ENCODE measurements at regions not wholly inside any gene's neighbourhood (a gene's known extent, or its start where the extent isn't known, plus 50 kb on each side); places are given as distances from the start of the nearest gene placed in this dataset.

- H3K27me3 Mint-ChIP-seq = no peaks in the 10 kb centered on the region
- DNase-seq (ENCODE audit: low spot score in 2 of 2) (no peak), ATAC-seq (replicated peaks; ENCODE audit: extremely low read depth, poor library complexity, severe bottlenecking) (no peak)
- H3K4me3 Mint-ChIP-seq = no peak overlapping the region
- no peaks in the 10 kb centered on the region for H3K4me1 Mint-ChIP-seq
- H3K36me3 Mint-ChIP-seq (ENCODE audit: insufficient read depth) = peaks cover 2% of the 10 kb centered on the region
- H3K27ac Mint-ChIP-seq (ENCODE audit: low read depth) = no peak overlapping the region
- H3K9me3 Mint-ChIP-seq = peaks cover 6% of the 10 kb centered on the region
Measured at GRCh38 chr2:41535575-41535974, 512.2 kb upstream of the PKDCC start.

- H3K4me3 Mint-ChIP-seq = no peak overlapping the region
- no peaks in the 10 kb centered on the region for H3K27me3 Mint-ChIP-seq
- no peaks in the 10 kb centered on the region for H3K36me3 Mint-ChIP-seq (ENCODE audit: insufficient read depth)
- H3K4me1 Mint-ChIP-seq = no peaks in the 10 kb centered on the region
- peaks cover 11% of the 10 kb centered on the region for H3K9me3 Mint-ChIP-seq
- ATAC-seq (replicated peaks; ENCODE audit: extremely low read depth, poor library complexity, severe bottlenecking) (no peak), DNase-seq (ENCODE audit: low spot score in 2 of 2) (no peak)
- H3K27ac Mint-ChIP-seq (ENCODE audit: low read depth) = no peak overlapping the region
Measured at GRCh38 chr2:41540272-41540998, 507.4 kb upstream of the PKDCC start.

GRCh38 chr2:41543726-41544125, 504.1 kb upstream of the PKDCC start:
- ATAC-seq (replicated peaks; ENCODE audit: extremely low read depth, poor library complexity, severe bottlenecking) (no peak), DNase-seq (ENCODE audit: low spot score in 2 of 2) (no peak)
- H3K36me3 Mint-ChIP-seq (ENCODE audit: insufficient read depth) = no peaks in the 10 kb centered on the region
- H3K27me3 Mint-ChIP-seq = no peaks in the 10 kb centered on the region
- no peaks in the 10 kb centered on the region for H3K4me1 Mint-ChIP-seq
- peaks cover 8% of the 10 kb centered on the region for H3K9me3 Mint-ChIP-seq
- H3K4me3 Mint-ChIP-seq = no peak overlapping the region
- no peak overlapping the region for H3K27ac Mint-ChIP-seq (ENCODE audit: low read depth)

- Mint-ChIP-seq H3K4me1 (no peaks in the 10 kb centered on the region), H3K9me3 (peaks cover 8% of the 10 kb centered on the region), H3K36me3 (ENCODE audit: insufficient read depth) (no peaks in the 10 kb centered on the region), H3K27ac (ENCODE audit: low read depth) (no peak overlapping the region), H3K4me3 (no peak overlapping the region), H3K27me3 (no peaks in the 10 kb centered on the region)
- ATAC-seq (replicated peaks; ENCODE audit: extremely low read depth, poor library complexity, severe bottlenecking) (no peak), DNase-seq (ENCODE audit: low spot score in 2 of 2) (no peak)
Measured at GRCh38 chr2:41544709-41545108, 503.1 kb upstream of the PKDCC start.

- Mint-ChIP-seq H3K4me3 (no peak overlapping the region), H3K9me3 (peaks cover 8% of the 10 kb centered on the region), H3K4me1 (no peaks in the 10 kb centered on the region), H3K27ac (ENCODE audit: low read depth) (no peak overlapping the region), H3K27me3 (no peaks in the 10 kb centered on the region), H3K36me3 (ENCODE audit: insufficient read depth) (no peaks in the 10 kb centered on the region)
- DNase-seq (ENCODE audit: low spot score in 2 of 2) = no peak
- no peak for ATAC-seq (replicated peaks; ENCODE audit: extremely low read depth, poor library complexity, severe bottlenecking)
Measured at GRCh38 chr2:41546031-41546430, 501.8 kb upstream of the PKDCC start.

- Mint-ChIP-seq H3K4me1 (no peaks in the 10 kb centered on the region), H3K9me3 (peaks cover 5% of the 10 kb centered on the region), H3K4me3 (no peak overlapping the region), H3K27ac (ENCODE audit: low read depth) (no peak overlapping the region), H3K36me3 (ENCODE audit: insufficient read depth) (no peaks in the 10 kb centered on the region), H3K27me3 (no peaks in the 10 kb centered on the region)
- ATAC-seq (replicated peaks; ENCODE audit: extremely low read depth, poor library complexity, severe bottlenecking) (no peak), DNase-seq (ENCODE audit: low spot score in 2 of 2) (no peak)
Measured at GRCh38 chr2:41568648-41569047, 479.2 kb upstream of the PKDCC start.

- Mint-ChIP-seq H3K4me3 (no peak overlapping the region), H3K9me3 (peaks cover 5% of the 10 kb centered on the region), H3K36me3 (ENCODE audit: insufficient read depth) (no peaks in the 10 kb centered on the region), H3K4me1 (no peaks in the 10 kb centered on the region), H3K27me3 (no peaks in the 10 kb centered on the region), H3K27ac (ENCODE audit: low read depth) (no peak overlapping the region)
- DNase-seq (ENCODE audit: low spot score in 2 of 2) (no peak), ATAC-seq (replicated peaks; ENCODE audit: extremely low read depth, poor library complexity, severe bottlenecking) (no peak)
Measured at GRCh38 chr2:41572154-41572553, 475.7 kb upstream of the PKDCC start.

- Mint-ChIP-seq H3K27ac (ENCODE audit: low read depth) (no peak overlapping the region), H3K9me3 (no peaks in the 10 kb centered on the region), H3K4me1 (no peaks in the 10 kb centered on the region), H3K4me3 (no peak overlapping the region), H3K27me3 (no peaks in the 10 kb centered on the region), H3K36me3 (ENCODE audit: insufficient read depth) (no peaks in the 10 kb centered on the region)
- no peak for DNase-seq (ENCODE audit: low spot score in 2 of 2)
- ATAC-seq (replicated peaks; ENCODE audit: extremely low read depth, poor library complexity, severe bottlenecking) = no peak
Measured at GRCh38 chr2:41576423-41576822, 471.4 kb upstream of the PKDCC start.

GRCh38 chr2:41579806-41580205, 468.0 kb upstream of the PKDCC start:
- Mint-ChIP-seq H3K36me3 (ENCODE audit: insufficient read depth) (no peaks in the 10 kb centered on the region), H3K4me3 (no peak overlapping the region), H3K27me3 (no peaks in the 10 kb centered on the region), H3K9me3 (peaks cover 20% of the 10 kb centered on the region), H3K27ac (ENCODE audit: low read depth) (no peak overlapping the region), H3K4me1 (no peaks in the 10 kb centered on the region)
- DNase-seq (ENCODE audit: low spot score in 2 of 2) (no peak), ATAC-seq (replicated peaks; ENCODE audit: extremely low read depth, poor library complexity, severe bottlenecking) (no peak)

- Mint-ChIP-seq H3K27me3 (no peaks in the 10 kb centered on the region), H3K36me3 (ENCODE audit: insufficient read depth) (no peaks in the 10 kb centered on the region), H3K27ac (ENCODE audit: low read depth) (no peak overlapping the region), H3K9me3 (peaks cover 30% of the 10 kb centered on the region), H3K4me1 (no peaks in the 10 kb centered on the region), H3K4me3 (no peak overlapping the region)
- ATAC-seq (replicated peaks; ENCODE audit: extremely low read depth, poor library complexity, severe bottlenecking) = no peak
- no peak for DNase-seq (ENCODE audit: low spot score in 2 of 2)
Measured at GRCh38 chr2:41580806-41581205, 467.0 kb upstream of the PKDCC start.

GRCh38 chr2:41595240-41595639, 452.6 kb upstream of the PKDCC start:
- Mint-ChIP-seq H3K27me3 (no peaks in the 10 kb centered on the region), H3K9me3 (peaks cover 2% of the 10 kb centered on the region), H3K36me3 (ENCODE audit: insufficient read depth) (no peaks in the 10 kb centered on the region), H3K4me1 (no peaks in the 10 kb centered on the region), H3K4me3 (no peak overlapping the region), H3K27ac (ENCODE audit: low read depth) (no peak overlapping the region)
- no peak for DNase-seq (ENCODE audit: low spot score in 2 of 2)
- no peak for ATAC-seq (replicated peaks; ENCODE audit: extremely low read depth, poor library complexity, severe bottlenecking)

GRCh38 chr2:41597680-41598079, 450.1 kb upstream of the PKDCC start:
- Mint-ChIP-seq H3K36me3 (ENCODE audit: insufficient read depth) (no peaks in the 10 kb centered on the region), H3K9me3 (no peaks in the 10 kb centered on the region), H3K27ac (ENCODE audit: low read depth) (no peak overlapping the region), H3K4me3 (no peak overlapping the region), H3K4me1 (no peaks in the 10 kb centered on the region), H3K27me3 (no peaks in the 10 kb centered on the region)
- ATAC-seq (replicated peaks; ENCODE audit: extremely low read depth, poor library complexity, severe bottlenecking) (no peak), DNase-seq (ENCODE audit: low spot score in 2 of 2) (no peak)

- DNase-seq (ENCODE audit: low spot score in 2 of 2) (no peak), ATAC-seq (replicated peaks; ENCODE audit: extremely low read depth, poor library complexity, severe bottlenecking) (no peak)
- Mint-ChIP-seq H3K4me3 (no peak overlapping the region), H3K4me1 (no peaks in the 10 kb centered on the region), H3K36me3 (ENCODE audit: insufficient read depth) (no peaks in the 10 kb centered on the region), H3K27me3 (no peaks in the 10 kb centered on the region), H3K27ac (ENCODE audit: low read depth) (no peak overlapping the region), H3K9me3 (no peaks in the 10 kb centered on the region)
Measured at GRCh38 chr2:41598161-41598894, 449.5 kb upstream of the PKDCC start.

Data from central memory CD8-positive, alpha-beta T cell (primary cell).